ENCODE measurements at regions not wholly inside any gene's neighbourhood (a gene's known extent, or its start where the extent isn't known, plus 50 kb on each side); places are given as distances from the start of the nearest gene placed in this dataset.

- TF ChIP-seq CTCF (IDR thresholded peaks at IDR 0.05; ENCODE audit: low read depth, low read length) (no peak), EZH2phosphoT487 (IDR thresholded peaks at IDR 0.05; ENCODE audit: low read depth) (no peak)
Observed at GRCh38 chr16:26532456-26532855, 534.3 kb upstream of the C16orf82 start.

Data from OCI-LY3 (cell line).